Transverse colon (tissue), 4 donors: ENCODE measurements at regions not wholly inside any gene's neighbourhood (a gene's known extent, or its start where the extent isn't known, plus 50 kb on each side); places are given as distances from the start of the nearest gene placed in this dataset.

Source experiments
- DNase-seq: peaks from one replicate; pipeline ENCODE4 v3.0.0-alpha.2; 2019
- H3K27ac ChIP-seq, 4 donors: fragments of 200-600 bp; sonication (generic); 2 replicates each; pipeline ENCODE4 v1.5.1; 2016 to 2018; ENCODE audit warnings: inconsistent platforms in 4 of 4
- H3K27me3 ChIP-seq: fragments of 200-600 bp; sonication (generic); 2 replicates; pipeline ENCODE4 v1.5.1; 2017; ENCODE audit warnings: inconsistent platforms
- H3K36me3 ChIP-seq, 4 donors: fragments of 200-600 bp; sonication (generic); 2 replicates each; pipeline ENCODE4 v1.5.1; 2017 to 2019; ENCODE audit warnings: inconsistent platforms in 4 of 4
- H3K4me1 ChIP-seq, 4 donors: fragments of 200-600 bp; sonication (generic); 2 replicates each; pipeline ENCODE4 v1.5.1; 2017 to 2020; ENCODE audit warnings: inconsistent platforms in 4 of 4
- H3K4me3 ChIP-seq, 4 donors: fragments of 200-600 bp; sonication (generic); 1 replicate in 1 of 4; 2 replicates in 3 of 4; pipeline versions ENCODE4 v1.5.1 to v1.6.1; 2017 to 2019; ENCODE audit warnings: inconsistent platforms in 4 of 4
- H3K9me3 ChIP-seq, 2 donors: fragments of 200-600 bp; sonication (generic); 2 replicates each; pipeline ENCODE4 v1.5.1; 2017 to 2019; ENCODE audit warnings: inconsistent platforms in 2 of 2
- CTCF ChIP-seq, 5 experiments: fragments of 200-600 bp in 3 of 5; fragments of 450-650 bp in 2 of 5; sonication (generic) in 3 of 5; IDR thresholded peaks; 1 replicate in 2 of 5; 2 replicates in 3 of 5; pipeline ENCODE4 v1.5.1; 2016 to 2017; ENCODE audit warnings: antibody characterized with exemption in 5 of 5, inconsistent platforms in 3 of 5, mild to moderate bottlenecking in 2 of 5, moderate library complexity in 1 of 5
- EP300 ChIP-seq: sonication (generic); formaldehyde crosslinking; IDR thresholded peaks from one replicate; pipeline ENCODE4 v1.6.1; 2017; ENCODE audit warnings: antibody characterized with exemption, low read depth
- POLR2A ChIP-seq: fragments of 450-650 bp; IDR thresholded peaks from one replicate; pipeline ENCODE4 v1.6.1; 2016; ENCODE audit warnings: antibody characterized with exemption, mild to moderate bottlenecking, moderate library complexity
- POLR2AphosphoS5 ChIP-seq, 3 donors: sonication (generic); formaldehyde crosslinking; IDR thresholded peaks; one replicate each; pipeline ENCODE4 v1.6.1; 2016; ENCODE audit warnings: antibody characterized with exemption in 3 of 3
- WGBS, 2 donors: methylation state at CpG; one replicate each; pipeline ENCODE4 v1.1.5; 2018; ENCODE audit warnings: low coverage in 1 of 2; 5-methylcytosine and 5-hydroxymethylcytosine counted together
- in situ Hi-C, 4 donors: fragments of 200-750 bp; cut with MboI; loops; one replicate each; pipeline versions ENCODE4 v1.15.0 to v1.15.1; 2017; ENCODE audit warnings: low sequenced_read_pairs in 3 of 4, low pct_ligation_motif_present in 1 of 4, low pct_unique_long_range_greater_than_20kb in 1 of 4
- intact Hi-C: fragments of 100-400 bp; cut with DNase I; formaldehyde crosslinking; loops from one replicate; pipeline ENCODE4 v1.15.1; 2023; ENCODE audit warnings: low total_unique reads

DNA sequence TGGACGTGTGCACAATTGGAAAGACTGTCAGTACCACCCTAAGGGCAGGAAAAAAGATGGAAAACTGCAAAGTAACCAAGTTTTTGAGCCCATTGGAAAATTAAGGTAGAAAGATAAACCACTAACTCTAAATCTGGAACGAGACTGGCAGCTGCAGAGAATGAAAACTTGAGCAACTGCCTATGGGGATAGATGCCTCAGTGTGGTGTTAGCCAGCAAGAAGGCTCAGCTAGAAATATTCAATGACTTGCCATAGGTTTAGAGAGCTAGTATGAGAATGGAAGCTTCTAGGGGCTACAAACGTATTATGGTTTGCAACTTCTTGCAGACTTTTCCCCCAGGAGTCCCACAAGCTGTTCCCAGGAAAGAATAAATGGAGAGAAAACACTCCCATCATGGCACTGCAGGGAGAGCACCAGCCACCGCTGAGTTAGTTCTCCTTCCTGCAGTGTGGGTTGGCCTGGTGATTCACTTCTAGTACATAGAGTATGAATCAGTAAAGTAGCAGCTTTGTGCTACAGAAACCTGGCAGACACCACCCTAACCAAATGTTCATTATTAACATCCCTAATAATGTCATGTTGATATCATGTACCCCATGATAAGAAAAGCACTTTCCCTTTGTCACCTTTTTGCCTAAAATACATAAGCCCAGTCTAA, 372.4 kb upstream of the VWC2 start:
- in situ Hi-C loops: no loop called here
- no peak for DNase-seq
- TF ChIP-seq EP300 (no peak), CTCF (IDR thresholded peaks at IDR 0.05) (no peak), POLR2AphosphoS5 (IDR thresholded peaks at IDR 0.05) (no peak), POLR2A (no peak)
- intact Hi-C loops: no loop called here
- Histone ChIP-seq H3K4me1 (no peaks in the 10 kb centered on the region), H3K36me3 (no peaks in the 10 kb centered on the region), H3K9me3 (no peaks in the 10 kb centered on the region), H3K27ac (no peak overlapping the region), H3K27me3 (no peaks in the 10 kb centered on the region), H3K4me3 (no peak overlapping the region)
- 74 to 77% methylated on average over 4 of the region's 4 CpGs for WGBS, 2 donors

DNA sequence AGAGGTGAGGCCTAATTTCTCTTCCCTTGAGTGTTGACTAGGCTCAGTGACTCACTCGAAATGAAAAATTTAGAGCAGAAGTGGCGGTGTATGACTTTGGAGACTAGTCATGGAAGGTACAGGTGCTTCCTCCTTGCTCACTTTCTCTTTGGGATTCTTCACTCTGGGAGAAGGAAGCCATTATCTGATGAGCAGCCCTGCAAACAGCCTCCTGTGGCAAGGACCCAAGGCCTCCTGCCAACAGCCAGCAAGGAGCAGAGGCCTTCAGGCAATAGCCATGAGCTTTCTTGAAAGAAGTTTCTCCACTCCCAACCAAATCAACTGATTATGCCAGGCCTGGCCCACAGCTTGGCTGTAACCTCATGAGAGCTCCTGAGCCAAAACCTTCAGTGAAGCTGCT, 369.6 kb upstream of the VWC2 start:
- no peaks in the 10 kb centered on the region for H3K36me3 ChIP-seq
- intact Hi-C loops (no loop called here), in situ Hi-C loops (no loop called here)
- DNase-seq: no peak
- 86 to 94% methylated on average over 2 of the region's 2 CpGs for WGBS, 2 donors
- no peaks in the 10 kb centered on the region for H3K9me3 ChIP-seq
- H3K4me3 ChIP-seq: no peak overlapping the region
- TF ChIP-seq POLR2A (no peak), CTCF (IDR thresholded peaks at IDR 0.05) (no peak), EP300 (no peak), POLR2AphosphoS5 (IDR thresholded peaks at IDR 0.05) (no peak)
- H3K27me3 ChIP-seq: no peaks in the 10 kb centered on the region
- no peak overlapping the region for H3K27ac ChIP-seq
- no peaks in the 10 kb centered on the region for H3K4me1 ChIP-seq

GRCh38 chr7:49407205-49407604, 366.2 kb upstream of the VWC2 start:
- Histone ChIP-seq H3K4me1 (no peaks in the 10 kb centered on the region), H3K4me3 (no peak overlapping the region), H3K27me3 (no peaks in the 10 kb centered on the region), H3K27ac (no peak overlapping the region), H3K9me3 (no peaks in the 10 kb centered on the region), H3K36me3 (no peaks in the 10 kb centered on the region)
- TF ChIP-seq POLR2AphosphoS5 (IDR thresholded peaks at IDR 0.05) (no peak), EP300 (no peak), POLR2A (no peak), CTCF (IDR thresholded peaks at IDR 0.05) (no peak)
- in situ Hi-C loops (no loop called here), intact Hi-C loops (no loop called here)
- 77 to 87% methylated on average over 2 to 4 of the region's 4 CpGs for WGBS, 2 donors
- DNase-seq: no peak

GRCh38 chr7:49417034-49417433, 356.4 kb upstream of the VWC2 start:
- in situ Hi-C loops: no loop called here

GRCh38 chr7:49418963-49419362, 354.5 kb upstream of the VWC2 start:
- Histone ChIP-seq H3K9me3 (no peaks in the 10 kb centered on the region), H3K4me1 (no peaks in the 10 kb centered on the region), H3K27me3 (no peaks in the 10 kb centered on the region), H3K36me3 (no peaks in the 10 kb centered on the region), H3K4me3 (no peak overlapping the region), H3K27ac (no peak overlapping the region)
- DNase-seq: no peak
- TF ChIP-seq POLR2AphosphoS5 (IDR thresholded peaks at IDR 0.05) (no peak), EP300 (no peak), POLR2A (no peak), CTCF (IDR thresholded peaks at IDR 0.05) (no peak)
- 0 to 37% methylated on average over 1 to 3 of the region's 3 CpGs for WGBS, 2 donors
- in situ Hi-C loops: no loop called here
- intact Hi-C loops: no loop called here

More at GRCh38 chr7:49417034-49417433, 356.4 kb upstream of the VWC2 start:
- no peak for DNase-seq
- intact Hi-C loops: no loop called here
- TF ChIP-seq POLR2A (no peak), EP300 (no peak)
- Histone ChIP-seq H3K27me3 (no peaks in the 10 kb centered on the region), H3K4me3 (no peak overlapping the region), H3K27ac (no peak overlapping the region), H3K4me1 (no peaks in the 10 kb centered on the region), H3K36me3 (no peaks in the 10 kb centered on the region), H3K9me3 (no peaks in the 10 kb centered on the region)
- 57 to 61% methylated on average over 2 of the region's 2 CpGs for WGBS, 2 donors
